Ishikawa (cell line): ENCODE measurements at regions not wholly inside any gene's neighbourhood (a gene's known extent, or its start where the extent isn't known, plus 50 kb on each side); places are given as distances from the start of the nearest gene placed in this dataset.

Experiments used
- CEBPB ChIP-seq: IDR thresholded peaks from 2 replicates; pipeline ENCODE4 v1.6.1; 2012
- CREB1 ChIP-seq: IDR thresholded peaks from 2 replicates; pipeline ENCODE4 v1.6.1; 2012; ENCODE audit warnings: low read depth
- EGR1 ChIP-seq: IDR thresholded peaks from 2 replicates; pipeline ENCODE4 v1.6.1; 2012
- EP300 ChIP-seq: IDR thresholded peaks from 2 replicates; pipeline ENCODE4 v1.6.1; 2012; ENCODE audit warnings: borderline replicate concordance
- FOXM1 ChIP-seq: IDR thresholded peaks from 2 replicates; pipeline ENCODE4 v1.6.1; 2012; ENCODE audit warnings: low read depth, borderline replicate concordance
- MAX ChIP-seq: IDR thresholded peaks from 2 replicates; pipeline ENCODE4 v1.6.1; 2012
- NFIC ChIP-seq: IDR thresholded peaks from 2 replicates; pipeline ENCODE4 v1.6.1; 2012
- RAD21 ChIP-seq: IDR thresholded peaks from 2 replicates; pipeline ENCODE4 v1.6.1; 2012; ENCODE audit warnings: low read depth
- REST ChIP-seq: IDR thresholded peaks from 2 replicates; pipeline ENCODE4 v1.6.1; 2012; ENCODE audit warnings: low read depth, mild to moderate bottlenecking
- TAF1 ChIP-seq: IDR thresholded peaks from 2 replicates; pipeline ENCODE4 v1.6.1; 2012; ENCODE audit warnings: low read depth, mild to moderate bottlenecking
- TCF12 ChIP-seq: IDR thresholded peaks from 2 replicates; pipeline ENCODE4 v1.6.1; 2012; ENCODE audit warnings: low read depth
- TEAD4 ChIP-seq: IDR thresholded peaks from 2 replicates; pipeline ENCODE4 v1.6.1; 2012
- USF1 ChIP-seq: IDR thresholded peaks from 2 replicates; pipeline ENCODE4 v1.6.1; 2012
- YY1 ChIP-seq: IDR thresholded peaks from 2 replicates; pipeline ENCODE4 v1.6.1; 2012; ENCODE audit warnings: low read depth
- ZBTB7A ChIP-seq: IDR thresholded peaks from 2 replicates; pipeline ENCODE4 v1.6.1; 2012; ENCODE audit warnings: low read depth

GRCh38 chr15:95825208-95825607, 505.3 kb upstream of the NR2F2 start:
- TF ChIP-seq TAF1 (no peak), TCF12 (no peak), NFIC (no peak), USF1 (no peak), REST (no peak), FOXM1 (no peak), EP300 (no peak), MAX (no peak), TEAD4 (no peak), CREB1 (no peak), YY1 (no peak), ZBTB7A (no peak), RAD21 (no peak), EGR1 (no peak), CEBPB (no peak)

- no peak for TF ChIP-seq TAF1
- no peak for TF ChIP-seq EP300
- no peak for TF ChIP-seq MAX
- no peak for TF ChIP-seq NFIC
- TF ChIP-seq YY1: no peak
- no peak for TF ChIP-seq TCF12
Observed at GRCh38 chr15:95825671-95826411, 504.7 kb upstream of the NR2F2 start.

- no peak for TF ChIP-seq ZBTB7A
- TF ChIP-seq EGR1: no peak
- TF ChIP-seq TCF12: no peak
- TF ChIP-seq CEBPB: no peak
- TF ChIP-seq USF1: no peak
- no peak for TF ChIP-seq CREB1
- no peak for TF ChIP-seq YY1
- no peak for TF ChIP-seq NFIC
- TF ChIP-seq FOXM1: no peak
- TF ChIP-seq TAF1: no peak
Observed at GRCh38 chr15:95826412-95827195, 503.9 kb upstream of the NR2F2 start.

- TF ChIP-seq TEAD4 (no peak), FOXM1 (no peak), CEBPB (no peak), MAX (no peak), REST (no peak), EP300 (no peak), ZBTB7A (no peak), TAF1 (no peak), EGR1 (no peak), NFIC (no peak), CREB1 (no peak), TCF12 (no peak), YY1 (no peak), USF1 (no peak), RAD21 (no peak)
Observed at GRCh38 chr15:95829062-95829461, 501.4 kb upstream of the NR2F2 start.

GRCh38 chr15:95830281-95830680, 500.2 kb upstream of the NR2F2 start:
- no peak for TF ChIP-seq CEBPB
- no peak for TF ChIP-seq CREB1
- no peak for TF ChIP-seq ZBTB7A
- no peak for TF ChIP-seq REST
- TF ChIP-seq TCF12: no peak
- no peak for TF ChIP-seq TAF1
- TF ChIP-seq USF1: no peak
- TF ChIP-seq EGR1: no peak
- no peak for TF ChIP-seq FOXM1
- TF ChIP-seq YY1: no peak
- no peak for TF ChIP-seq RAD21
- no peak for TF ChIP-seq EP300
- TF ChIP-seq NFIC: no peak
- TF ChIP-seq TEAD4: no peak
- TF ChIP-seq MAX: no peak
